Kidney glomerular epithelial cell (primary cell): ENCODE measurements at regions not wholly inside any gene's neighbourhood (a gene's known extent, or its start where the extent isn't known, plus 50 kb on each side); places are given as distances from the start of the nearest gene placed in this dataset.
"Not testable (repeated sequence)": the region's sequence is repeated elsewhere in the genome, so short reads cannot be mapped to it uniquely, and the experiment has no call there.

Experiments
- DNase-seq: peaks from one replicate; lab custom pipeline; 2025; lab: John Stamatoyannopoulos, UW

GRCh38 chr16:29130131-29130711 lies 145.4 kb downstream of the LAT start:
- DNase-seq = not testable (repeated sequence)

- not testable (repeated sequence) for DNase-seq
Observed at GRCh38 chr16:29129458-29130038, 144.7 kb downstream of the LAT start.

- not testable (repeated sequence) for DNase-seq
Observed at GRCh38 chr16:29128732-29129457, 144.0 kb downstream of the LAT start.

GRCh38 chr16:29127806-29128420 lies 143.1 kb downstream of the LAT start:
- DNase-seq = not testable (repeated sequence)

- DNase-seq = no peak
Observed at GRCh38 chr16:29126616-29127015, 141.8 kb downstream of the LAT start.

GRCh38 chr16:29126057-29126494 lies 141.2 kb downstream of the LAT start:
- DNase-seq = no peak

DNA sequence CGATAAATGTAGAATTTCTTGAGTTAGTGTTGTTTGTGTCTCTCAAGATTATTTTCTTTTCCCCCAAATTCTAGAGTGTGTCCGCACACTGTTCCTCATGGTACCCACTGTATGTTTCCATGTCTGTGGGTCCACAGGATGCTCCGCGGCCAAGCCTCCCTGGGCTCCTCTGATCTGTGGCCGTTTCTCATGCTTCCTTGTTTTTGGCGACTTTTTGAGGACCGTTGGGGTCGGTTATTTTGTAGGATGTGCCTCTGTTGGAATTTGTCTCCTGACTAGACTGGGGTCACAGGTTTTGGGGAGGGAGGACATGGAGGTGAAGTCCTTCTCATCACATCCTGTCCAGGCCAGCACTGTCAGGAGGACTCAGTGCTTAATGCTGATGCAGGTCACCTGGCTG lies 140.0 kb downstream of the LAT start:
- DNase-seq = no peak

GRCh38 chr16:29124162-29124561 lies 139.3 kb downstream of the LAT start:
- DNase-seq = not testable (repeated sequence)

DNA sequence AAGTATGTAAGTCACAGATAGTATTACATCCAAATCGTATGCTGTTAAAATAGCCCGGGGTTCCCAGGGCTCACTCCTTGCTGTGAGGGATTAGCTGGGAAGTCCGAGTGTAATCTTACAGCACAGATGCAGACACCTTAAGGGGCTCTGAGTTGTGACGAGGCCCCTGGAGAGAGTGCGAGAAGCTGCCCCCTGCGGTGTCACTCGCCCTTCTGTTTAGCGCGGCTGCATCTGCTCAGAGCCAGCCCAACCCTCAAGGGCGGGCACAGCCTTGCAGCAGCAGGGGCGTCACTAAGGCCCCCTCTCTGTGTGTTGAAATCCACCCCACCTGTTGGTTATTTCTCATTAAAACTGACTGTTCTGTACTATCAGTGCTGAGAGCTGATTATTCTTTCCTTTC lies 135.8 kb downstream of the LAT start:
- DNase-seq = not testable (repeated sequence)

DNA sequence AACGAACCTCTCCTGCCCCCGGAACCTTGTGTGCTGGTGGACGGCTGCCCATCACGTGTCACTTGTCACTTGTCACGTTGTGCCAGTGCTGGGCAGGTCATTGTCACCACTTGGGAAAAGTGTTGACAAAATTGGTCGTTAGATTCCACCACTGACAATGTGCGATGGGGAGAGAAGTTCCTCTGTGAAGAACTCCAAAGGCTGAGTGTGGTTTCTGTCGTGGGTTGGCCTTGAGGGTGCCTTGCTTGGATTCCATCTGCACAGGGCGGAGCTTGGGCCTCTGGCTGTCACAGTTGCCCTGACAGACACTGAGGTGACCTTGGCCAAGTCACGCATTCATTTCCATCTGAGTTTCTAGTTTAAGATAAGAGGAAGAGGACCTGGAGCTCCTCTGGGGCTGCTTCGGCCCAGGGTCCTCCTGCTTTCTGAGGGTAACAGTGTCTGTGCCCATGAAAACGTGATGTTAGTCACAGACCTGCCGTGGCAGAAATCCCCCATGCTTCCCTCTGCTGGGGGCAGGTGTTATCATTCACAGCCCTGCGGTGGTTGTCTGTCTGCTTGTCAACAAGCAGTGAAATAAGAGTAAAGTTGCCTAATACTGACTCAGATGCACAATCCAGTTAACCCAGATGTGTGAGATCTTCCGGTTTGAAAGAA lies 133.6 kb downstream of the LAT start:
- DNase-seq = not testable (repeated sequence)

DNA sequence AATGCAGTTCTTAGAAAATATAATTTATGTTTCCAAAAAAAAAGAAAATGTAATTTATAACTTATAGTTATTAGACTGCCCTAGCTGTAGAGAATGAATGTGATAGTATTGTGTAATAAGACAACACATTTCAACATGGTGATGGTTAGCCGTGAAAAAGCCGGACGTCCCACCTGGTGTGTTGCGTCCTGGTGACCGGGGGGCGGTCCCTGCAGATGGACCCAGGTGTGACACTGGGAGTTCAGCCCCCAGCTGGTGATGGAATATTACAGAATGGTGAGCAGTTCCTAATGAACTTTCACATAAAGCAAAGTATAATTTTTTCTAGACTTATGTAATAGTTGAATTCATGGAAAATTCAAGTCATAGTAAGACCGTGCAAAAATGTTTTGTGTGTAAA lies 132.8 kb downstream of the LAT start:
- no peak for DNase-seq

GRCh38 chr16:29116980-29117379 lies 132.1 kb downstream of the LAT start:
- DNase-seq = no peak

DNA sequence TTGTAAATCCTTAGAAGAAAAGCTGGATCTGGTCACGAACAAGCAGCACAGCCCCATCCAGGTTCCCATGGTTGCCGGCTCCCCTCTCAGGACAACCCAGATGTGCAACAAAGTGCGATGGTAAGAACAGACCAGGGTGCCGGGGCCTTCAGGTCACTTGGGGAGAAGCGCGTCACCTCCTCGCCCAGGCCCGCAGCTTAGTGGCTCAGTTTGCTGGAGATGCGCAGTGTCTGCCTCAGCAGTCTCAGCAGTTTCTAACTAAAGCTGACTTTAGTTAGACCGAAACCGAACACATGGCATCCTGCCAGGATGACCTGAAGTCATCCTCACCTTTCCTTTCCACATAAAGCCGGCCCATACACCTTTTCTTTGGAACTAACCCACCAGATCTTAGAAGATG lies 131.4 kb downstream of the LAT start:
- not testable (repeated sequence) for DNase-seq

DNA sequence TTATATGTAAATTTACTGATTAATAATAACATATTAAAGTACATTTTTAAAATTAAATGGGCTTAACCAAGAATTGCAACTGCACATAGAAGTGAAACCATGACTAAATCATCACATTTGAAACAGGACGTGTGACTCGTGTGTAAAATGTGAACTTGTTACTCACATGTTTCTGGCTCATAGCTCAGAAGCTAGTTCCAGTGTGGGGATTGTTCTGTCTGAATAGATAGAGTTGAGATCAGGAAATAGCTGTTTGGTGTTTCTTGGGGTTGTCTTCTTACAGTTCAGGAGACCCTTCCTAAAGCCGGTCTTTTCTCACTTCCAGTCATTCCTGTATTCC lies 130.9 kb downstream of the LAT start:
- not testable (repeated sequence) for DNase-seq

- DNase-seq = peak; percentile 33
Observed at GRCh38 chr16:29114989-29115801, 130.3 kb downstream of the LAT start.

- no peak for DNase-seq
Observed at GRCh38 chr16:29114574-29114973, 129.7 kb downstream of the LAT start.

DNA sequence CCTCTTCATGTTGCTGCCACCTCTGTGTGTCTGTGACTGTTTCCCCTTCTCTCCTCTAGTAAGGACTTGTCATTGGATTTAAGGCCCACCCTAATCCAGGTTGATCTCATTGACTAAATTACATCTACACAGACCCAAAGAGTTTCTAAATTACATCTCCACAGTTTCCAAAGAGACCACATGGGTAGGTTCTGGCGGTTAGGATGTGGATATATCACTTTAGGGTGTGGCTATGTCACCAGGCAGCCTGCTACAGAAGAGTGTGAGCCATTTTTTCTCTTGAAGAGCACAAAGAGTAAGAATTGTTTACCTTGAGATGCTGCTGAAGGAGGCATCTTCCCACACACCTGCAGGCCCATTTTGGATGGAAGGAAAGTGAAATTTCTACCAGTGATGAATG lies 128.6 kb downstream of the LAT start:
- DNase-seq = not testable (repeated sequence)

DNA sequence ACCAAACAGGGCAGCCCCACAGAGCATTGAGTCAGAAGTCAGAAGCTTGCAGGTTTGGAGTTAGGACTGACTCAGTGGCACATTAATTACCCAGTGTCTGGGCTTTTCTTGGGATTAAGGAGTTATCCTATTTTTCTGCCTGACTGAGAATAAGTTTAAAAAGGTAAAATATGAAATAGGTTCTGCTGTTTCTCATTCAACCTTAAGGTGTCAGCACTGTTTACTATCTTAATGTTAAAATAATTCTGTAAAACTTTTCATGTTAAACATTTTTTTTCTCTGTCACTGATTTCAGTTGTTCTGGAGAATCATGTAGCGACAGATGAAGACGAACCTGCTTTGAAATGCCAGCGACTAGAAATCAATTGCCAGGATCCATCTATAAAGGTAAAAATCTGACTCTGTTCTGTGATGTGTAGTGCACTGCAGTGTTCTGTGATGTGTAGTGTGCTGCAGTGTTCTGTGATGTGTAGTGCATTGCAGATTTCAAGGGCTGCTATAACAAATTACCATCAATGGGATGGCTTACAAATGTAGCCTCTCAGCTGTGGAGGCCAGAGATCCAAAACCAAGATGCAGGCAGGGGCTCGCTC lies 128.0 kb downstream of the LAT start:
- DNase-seq = no peak

DNA sequence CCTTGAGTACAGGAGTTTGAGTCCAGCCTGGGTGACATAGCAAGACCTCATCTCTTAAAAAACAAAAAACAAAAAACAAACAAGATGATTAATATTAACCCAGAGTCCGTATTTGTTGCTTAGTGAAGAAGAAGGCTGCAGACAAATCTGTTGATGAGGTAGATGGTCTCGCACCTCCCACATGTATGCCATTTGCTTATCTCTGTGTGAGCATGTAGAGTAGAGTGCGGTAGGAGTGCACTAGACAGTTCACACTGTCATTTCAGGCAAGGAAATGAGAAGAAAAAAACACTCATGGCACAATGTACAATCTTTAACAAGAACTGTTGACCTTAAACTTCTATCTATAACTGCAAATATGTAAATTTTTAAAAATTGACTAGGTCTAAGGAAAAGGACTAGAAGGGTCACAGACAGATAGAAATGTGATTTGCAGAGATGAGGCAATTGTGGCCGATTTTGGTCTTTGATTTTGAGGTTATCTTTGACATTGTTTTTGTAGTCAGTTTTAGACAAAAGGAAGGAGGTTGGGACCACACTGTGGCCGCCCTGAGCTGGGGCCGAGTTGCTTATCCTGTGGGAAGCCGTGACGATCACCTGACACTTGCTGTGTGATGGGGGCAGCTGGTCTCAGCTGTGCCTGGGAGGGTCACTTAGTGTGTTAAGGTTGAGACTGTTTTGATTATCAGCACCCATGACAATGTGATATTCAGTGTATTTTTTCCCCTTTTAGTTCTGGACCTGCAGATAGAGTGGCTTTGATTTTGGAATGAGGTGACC lies 127.2 kb downstream of the LAT start:
- not testable (repeated sequence) for DNase-seq

GRCh38 chr16:29111421-29111820 lies 126.6 kb downstream of the LAT start:
- DNase-seq = no peak
